ENCODE measurements at regions not wholly inside any gene's neighbourhood (a gene's known extent, or its start where the extent isn't known, plus 50 kb on each side); places are given as distances from the start of the nearest gene placed in this dataset.

- TF ChIP-seq CEBPB (IDR thresholded peaks at IDR 0.05; ENCODE audit: low read depth, low read length), result no peak
- no peak for TF ChIP-seq RFX5 (IDR thresholded peaks at IDR 0.05; ENCODE audit: low read depth, low read length)
- TF ChIP-seq, protein P1, sequence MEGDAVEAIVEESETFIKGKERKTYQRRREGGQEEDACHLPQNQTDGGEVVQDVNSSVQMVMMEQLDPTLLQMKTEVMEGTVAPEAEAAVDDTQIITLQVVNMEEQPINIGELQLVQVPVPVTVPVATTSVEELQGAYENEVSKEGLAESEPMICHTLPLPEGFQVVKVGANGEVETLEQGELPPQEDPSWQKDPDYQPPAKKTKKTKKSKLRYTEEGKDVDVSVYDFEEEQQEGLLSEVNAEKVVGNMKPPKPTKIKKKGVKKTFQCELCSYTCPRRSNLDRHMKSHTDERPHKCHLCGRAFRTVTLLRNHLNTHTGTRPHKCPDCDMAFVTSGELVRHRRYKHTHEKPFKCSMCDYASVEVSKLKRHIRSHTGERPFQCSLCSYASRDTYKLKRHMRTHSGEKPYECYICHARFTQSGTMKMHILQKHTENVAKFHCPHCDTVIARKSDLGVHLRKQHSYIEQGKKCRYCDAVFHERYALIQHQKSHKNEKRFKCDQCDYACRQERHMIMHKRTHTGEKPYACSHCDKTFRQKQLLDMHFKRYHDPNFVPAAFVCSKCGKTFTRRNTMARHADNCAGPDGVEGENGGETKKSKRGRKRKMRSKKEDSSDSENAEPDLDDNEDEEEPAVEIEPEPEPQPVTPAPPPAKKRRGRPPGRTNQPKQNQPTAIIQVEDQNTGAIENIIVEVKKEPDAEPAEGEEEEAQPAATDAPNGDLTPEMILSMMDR (conservative IDR thresholded peaks at IDR 0.05; ENCODE audit: low read depth, low read length), result no peak
- no peak for TF ChIP-seq CHD1 (IDR thresholded peaks at IDR 0.05; ENCODE audit: low read depth, low read length)
- no peak for TF ChIP-seq MXI1 (IDR thresholded peaks at IDR 0.05; ENCODE audit: borderline replicate concordance, low read depth, low read length)
- no peak for TF ChIP-seq POLR2A (IDR thresholded peaks at IDR 0.05; ENCODE audit: low read depth, low read length)
- no peak for TF ChIP-seq MAFK (IDR thresholded peaks at IDR 0.05; ENCODE audit: low read depth, low read length)
- TF ChIP-seq RAD21 (IDR thresholded peaks at IDR 0.05; ENCODE audit: low read length), result no peak
- TF ChIP-seq USF2 (IDR thresholded peaks at IDR 0.05; ENCODE audit: low read depth, low read length), result no peak
- no peak for TF ChIP-seq SMC3 (IDR thresholded peaks at IDR 0.05; ENCODE audit: low read depth, low read length)
- TF ChIP-seq BHLHE40 (IDR thresholded peaks at IDR 0.05; ENCODE audit: low read depth, low read length), result no peak
- POLR2A ChIA-PET (ENCODE audit: unreplicated experiment), result no interaction called here
- Histone ChIP-seq H4K8ac (ENCODE audit: low read depth in 2 of 2, low read length in 2 of 2) (no peak overlapping the region), H2BK20ac (ENCODE audit: low read depth, low read length) (no peak overlapping the region), H3K9ac (ENCODE audit: low read depth, low read length) (no peak overlapping the region), H3K4me1 (ENCODE audit: control insufficient read depth, insufficient read depth, low read length) (no peaks in the 10 kb centered on the region), H3K4me3 (ENCODE audit: insufficient read depth, low read depth, low read length) (no peak overlapping the region), H2AFZ (replicated peaks; ENCODE audit: low read length, poor library complexity) (no peak overlapping the region), H3K23ac (ENCODE audit: low read depth, low read length) (no peak overlapping the region), H3K27me3 (ENCODE audit: control insufficient read depth, insufficient read depth, low read length) (no peaks in the 10 kb centered on the region; the same call in 1 of the 2 replicates), H2BK5ac (ENCODE audit: low read depth, low read length, poor library complexity, severe bottlenecking) (no peak overlapping the region), H2AK9ac (replicated peaks; ENCODE audit: low read depth, low read length, poor library complexity) (no peak overlapping the region), H3K79me1 (ENCODE audit: low read depth in 1 of 2, low read length in 2 of 2) (no peaks in the 10 kb centered on the region), H4K5ac (ENCODE audit: low read depth, low read length) (no peak overlapping the region), H3K18ac (ENCODE audit: low read depth, low read length) (no peak overlapping the region), H2BK120ac (ENCODE audit: low read depth, low read length) (no peak overlapping the region), H3K9me1 (ENCODE audit: insufficient read depth, low read length) (no peaks in the 10 kb centered on the region), H3K56ac (ENCODE audit: extremely low read depth, insufficient read depth, low read length) (no peak overlapping the region), H3K27ac (ENCODE audit: insufficient read depth, low read length) (no peak overlapping the region), H4K91ac (ENCODE audit: insufficient read depth, low read depth, low read length) (no peak overlapping the region), H3K4ac (ENCODE audit: low read depth, low read length) (no peak overlapping the region), H3K14ac (replicated peaks; ENCODE audit: low read depth, low read length) (no peak overlapping the region), H4K20me1 (ENCODE audit: insufficient read depth, low read length) (no peaks in the 10 kb centered on the region), H3K9me3 (ENCODE audit: control insufficient read depth, insufficient read depth, low read length) (no peaks in the 10 kb centered on the region), H3K4me2 (ENCODE audit: low read depth, low read length) (no peak overlapping the region), H2AK5ac (ENCODE audit: low read depth, low read length) (no peak overlapping the region), H3K36me3 (ENCODE audit: control insufficient read depth, insufficient read depth, low read length) (no peaks in the 10 kb centered on the region), H2BK15ac (ENCODE audit: low read depth, low read length) (no peak overlapping the region)
- CTCF ChIA-PET, result no interaction called here
- BruUV-seq (replicated peaks), result no TSS peak
- in situ Hi-C loops (cut with MboI; ENCODE audit: low sequenced_read_pairs) (loop anchor here (25.0 kb wide), 1 partner anchor 110 kb away; no protein-coding TSS in a partner anchor), intact Hi-C loops (cut with micrococcal nuclease) (no loop called here), dilution Hi-C loops (cut with HindIII; ENCODE audit: low sequenced_read_pairs, unreplicated experiment) (no loop called here)
- DNase-seq (no peak), ATAC-seq (ENCODE audit: low read depth) (no peak)
- no CpG with 5 or more reads among the region's 1 CpG for WGBS, 2 experiments (ENCODE audit: extremely low coverage in 2 of 2, insufficient read length in 1 of 2)
Observed at GRCh38 chr4:38377195-38377594, 286.8 kb upstream of the KLF3 start.

All from IMR-90 (cell line).